Thoracic aorta (tissue), 2 donors: ENCODE measurements at regions not wholly inside any gene's neighbourhood (a gene's known extent, or its start where the extent isn't known, plus 50 kb on each side); places are given as distances from the start of the nearest gene placed in this dataset.

ENCODE experiments used
- ATAC-seq: fragments of 150-250 bp; one replicate; pipeline ENCODE4 v1.8.0; 2017; ENCODE audit warnings: low read depth; ENCODE audit not compliant: insufficient number of reproducible peaks, low FRiP score
- DNase-seq: peaks from one replicate; pipeline ENCODE4 v3.0.0-alpha.2; 2020; ENCODE audit warnings: low spot score
- H3K27ac ChIP-seq, 2 donors: fragments of 200-600 bp; sonication (generic); 1 replicate in 1 of 2; 2 replicates in 1 of 2; pipeline ENCODE4 v1.5.1; 2016; ENCODE audit warnings: mild to moderate bottlenecking in 2 of 2, moderate library complexity in 2 of 2
- H3K27me3 ChIP-seq: fragments of 200-600 bp; sonication (generic); replicated peaks from 2 replicates; pipeline ENCODE4 v1.6.0; 2016; ENCODE audit warnings: mild to moderate bottlenecking; ENCODE audit not compliant: insufficient read depth
- H3K36me3 ChIP-seq: fragments of 200-600 bp; sonication (generic); one replicate; pipeline ENCODE4 v1.5.1; 2016
- H3K4me1 ChIP-seq, 2 donors: fragments of 200-600 bp; sonication (generic); 1 replicate in 1 of 2; 2 replicates in 1 of 2; pipeline versions ENCODE4 v1.5.1 to v1.6.0; 2016; ENCODE audit warnings: low read depth in 2 of 2, mild to moderate bottlenecking in 1 of 2; ENCODE audit not compliant: control insufficient read depth in 1 of 2
- H3K4me3 ChIP-seq: fragments of 200-600 bp; sonication (generic); 2 replicates; pipeline ENCODE4 v1.5.1; 2016; ENCODE audit warnings: mild to moderate bottlenecking
- H3K9me3 ChIP-seq: fragments of 200-600 bp; sonication (generic); 2 replicates; pipeline ENCODE4 v1.5.1; 2016
- CTCF ChIP-seq: fragments of 200-600 bp; sonication (generic); IDR thresholded peaks from one replicate; pipeline ENCODE4 v1.5.1; 2019; ENCODE audit warnings: antibody characterized with exemption

GRCh38 chr21:22145545-22145944 lies 1147.3 kb downstream of the NCAM2 start:
- ATAC-seq, result no peak
- Histone ChIP-seq H3K4me3 (no peak overlapping the region), H3K36me3 (no peaks in the 10 kb centered on the region)

GRCh38 chr21:22154579-22155274 lies 1156.5 kb downstream of the NCAM2 start:
- ATAC-seq (no peak), DNase-seq (no peak)
- TF ChIP-seq CTCF, result no peak
- Histone ChIP-seq H3K9me3 (no peaks in the 10 kb centered on the region), H3K27ac (no peak overlapping the region), H3K27me3 (no peaks in the 10 kb centered on the region), H3K4me1 (no peaks in the 10 kb centered on the region), H3K4me3 (no peak overlapping the region), H3K36me3 (no peaks in the 10 kb centered on the region)

More at GRCh38 chr21:22145545-22145944, 1147.3 kb downstream of the NCAM2 start:
- no peak for TF ChIP-seq CTCF
- H3K27me3 ChIP-seq, result no peaks in the 10 kb centered on the region
- no peaks in the 10 kb centered on the region for H3K9me3 ChIP-seq
- no peak for DNase-seq
- no peak overlapping the region for H3K27ac ChIP-seq
- no peaks in the 10 kb centered on the region for H3K4me1 ChIP-seq

GRCh38 chr21:22164912-22165311 lies 1166.7 kb downstream of the NCAM2 start:
- no peaks in the 10 kb centered on the region for H3K4me1 ChIP-seq
- TF ChIP-seq CTCF, result no peak
- no peak overlapping the region for H3K27ac ChIP-seq
- DNase-seq (no peak), ATAC-seq (no peak)
- no peaks in the 10 kb centered on the region for H3K27me3 ChIP-seq
- no peaks in the 10 kb centered on the region for H3K36me3 ChIP-seq
- H3K4me3 ChIP-seq, result no peak overlapping the region
- no peaks in the 10 kb centered on the region for H3K9me3 ChIP-seq

GRCh38 chr21:22174746-22175145 lies 1176.5 kb downstream of the NCAM2 start:
- TF ChIP-seq CTCF, result no peak
- Histone ChIP-seq H3K36me3 (no peaks in the 10 kb centered on the region), H3K27ac (no peak overlapping the region)

GRCh38 chr21:22189278-22189677 lies 1191.1 kb downstream of the NCAM2 start:
- ATAC-seq (no peak), DNase-seq (no peak)
- H3K27me3 ChIP-seq, result no peaks in the 10 kb centered on the region
- H3K27ac ChIP-seq, result no peak overlapping the region
- H3K4me3 ChIP-seq, result no peak overlapping the region
- H3K36me3 ChIP-seq, result no peaks in the 10 kb centered on the region
- H3K9me3 ChIP-seq, result no peaks in the 10 kb centered on the region
- TF ChIP-seq CTCF, result no peak
- H3K4me1 ChIP-seq, result no peaks in the 10 kb centered on the region

More at GRCh38 chr21:22174746-22175145, 1176.5 kb downstream of the NCAM2 start:
- H3K4me3 ChIP-seq, result no peak overlapping the region
- ATAC-seq (no peak), DNase-seq (no peak)
- no peaks in the 10 kb centered on the region for H3K4me1 ChIP-seq
- no peaks in the 10 kb centered on the region for H3K9me3 ChIP-seq
- H3K27me3 ChIP-seq, result no peaks in the 10 kb centered on the region
